Fibroblast of the conjunctiva (primary cell): ENCODE measurements at regions not wholly inside any gene's neighbourhood (a gene's known extent, or its start where the extent isn't known, plus 50 kb on each side); places are given as distances from the start of the nearest gene placed in this dataset.
"Not testable (repeated sequence)": the region's sequence is repeated elsewhere in the genome, so short reads cannot be mapped to it uniquely, and the experiment has no call there.

Experiments
- DNase-seq: peaks from one replicate; pipeline ENCODE4 v3.0.0-alpha.2; 2010; ENCODE audit warnings: low read depth

DNA sequence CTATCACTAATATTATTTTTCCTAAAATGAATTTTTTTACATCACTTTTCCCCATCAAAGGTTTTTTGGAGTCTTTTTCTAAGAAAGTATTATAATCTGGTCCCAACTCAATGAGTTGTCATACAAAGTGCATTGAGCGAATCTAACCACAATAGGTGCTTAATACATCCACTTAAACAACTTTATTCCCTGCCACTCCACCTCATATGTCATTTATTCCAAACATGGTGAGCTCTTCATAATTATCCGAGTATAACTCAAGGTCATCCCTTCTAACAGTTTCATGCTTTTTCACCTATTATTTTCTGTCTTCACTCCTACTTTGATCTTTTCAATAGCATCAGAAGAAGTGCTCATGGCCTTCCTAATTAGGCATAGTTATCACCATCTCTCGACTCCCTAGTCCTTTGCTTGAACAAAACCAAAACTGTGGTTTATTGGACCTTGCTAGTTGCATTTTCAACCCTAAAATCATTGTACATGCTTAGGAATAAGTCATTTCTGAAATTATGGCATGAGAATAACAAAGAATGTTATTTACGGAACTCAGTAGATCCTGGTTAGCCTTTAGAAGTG, 754.7 kb upstream of the CTNND2 start:
- no peak for DNase-seq

GRCh38 chr5:12657914-12658474, 753.7 kb upstream of the CTNND2 start:
- not testable (repeated sequence) for DNase-seq

GRCh38 chr5:12655675-12656074, 751.4 kb upstream of the CTNND2 start:
- no peak for DNase-seq

DNA sequence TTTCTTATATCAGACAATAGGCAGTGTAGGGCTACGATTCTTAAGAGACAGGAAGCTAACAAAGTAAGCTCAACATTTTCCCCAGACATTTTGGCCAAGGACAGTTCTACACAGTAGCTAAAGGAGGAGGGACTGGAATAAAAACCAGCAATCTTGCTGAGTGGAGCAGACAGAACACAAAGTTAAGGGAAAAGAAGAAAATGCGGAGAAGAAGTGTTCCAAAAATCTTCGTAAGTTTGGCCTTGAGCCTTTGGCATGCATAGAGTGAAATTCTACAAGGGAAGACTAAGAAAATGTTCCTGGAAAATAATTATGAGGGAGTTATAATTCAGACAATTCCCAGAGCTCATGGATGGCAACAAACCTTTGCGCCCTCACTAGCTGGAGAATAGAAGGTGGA, 748.0 kb upstream of the CTNND2 start:
- DNase-seq: no peak

DNA sequence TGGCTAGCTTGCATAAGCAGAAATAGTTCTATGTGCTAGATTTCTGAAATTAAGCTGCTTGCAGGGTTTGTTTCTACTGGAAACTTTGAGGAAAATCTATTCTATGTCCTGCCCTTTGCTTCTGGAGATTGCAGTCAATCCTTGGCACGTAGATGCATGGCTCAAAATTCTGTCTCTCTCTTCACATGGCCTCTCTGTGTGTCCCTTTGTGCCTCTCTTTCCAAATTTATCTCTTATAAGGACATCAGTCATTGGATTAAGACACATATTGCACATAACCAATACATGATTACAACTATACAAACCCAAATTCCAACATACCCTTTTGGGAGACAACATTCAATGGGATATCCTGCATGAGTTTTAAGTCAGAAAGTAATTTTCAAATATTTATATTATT, 744.3 kb upstream of the CTNND2 start:
- DNase-seq: no peak

GRCh38 chr5:12647613-12648012, 743.4 kb upstream of the CTNND2 start:
- no peak for DNase-seq

- DNase-seq: no peak
Observed at GRCh38 chr5:12645582-12645981, 741.3 kb upstream of the CTNND2 start.

DNA sequence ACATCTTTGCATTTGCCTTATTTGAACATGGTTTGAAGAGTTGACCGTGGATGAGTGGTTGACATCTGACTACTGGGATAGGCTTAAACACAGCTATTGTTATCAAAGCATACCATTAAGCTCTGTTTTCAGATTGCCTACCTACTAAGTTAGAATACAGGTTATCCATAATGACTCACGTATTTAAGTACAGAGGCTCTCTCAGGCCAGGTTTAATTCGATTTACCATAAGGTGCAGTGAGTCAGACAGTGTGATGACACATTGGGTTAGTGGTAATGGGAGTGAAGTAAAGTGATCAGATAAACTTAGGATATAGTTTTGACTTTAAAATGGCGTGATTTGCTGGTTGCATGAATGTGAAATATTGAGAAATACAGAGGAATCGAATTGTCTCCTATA, 732.0 kb upstream of the CTNND2 start:
- DNase-seq: no peak

- DNase-seq: no peak
Observed at GRCh38 chr5:12626556-12626955, 722.3 kb upstream of the CTNND2 start.

DNA sequence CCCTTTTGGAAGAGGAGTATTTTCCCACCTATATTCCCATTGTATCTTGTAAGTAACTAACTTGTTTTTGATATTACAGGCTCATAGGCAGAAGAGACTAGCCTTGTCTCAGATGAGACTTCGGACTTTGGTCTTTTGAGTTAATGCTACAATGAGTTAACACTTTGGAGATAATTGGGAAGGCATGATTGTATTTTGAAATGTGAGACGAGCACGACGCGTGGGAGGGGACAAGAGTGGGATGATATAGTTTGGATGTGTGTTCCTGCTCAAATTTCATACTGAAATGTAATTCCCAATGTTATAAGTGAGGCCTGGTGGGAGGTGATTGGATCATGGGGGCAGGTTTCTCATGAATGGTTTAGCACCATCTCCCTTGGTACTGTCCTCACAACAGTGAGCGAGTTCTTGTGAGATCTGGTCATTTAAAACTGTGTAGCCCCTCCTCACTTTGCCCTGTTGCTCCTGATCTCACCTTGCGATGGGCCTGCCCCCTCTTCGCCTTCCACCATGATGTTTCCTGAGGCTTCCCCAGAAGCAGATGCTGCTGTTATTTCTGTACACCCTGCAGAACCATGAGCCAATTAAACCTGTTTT, 721.5 kb upstream of the CTNND2 start:
- DNase-seq: no peak

DNA sequence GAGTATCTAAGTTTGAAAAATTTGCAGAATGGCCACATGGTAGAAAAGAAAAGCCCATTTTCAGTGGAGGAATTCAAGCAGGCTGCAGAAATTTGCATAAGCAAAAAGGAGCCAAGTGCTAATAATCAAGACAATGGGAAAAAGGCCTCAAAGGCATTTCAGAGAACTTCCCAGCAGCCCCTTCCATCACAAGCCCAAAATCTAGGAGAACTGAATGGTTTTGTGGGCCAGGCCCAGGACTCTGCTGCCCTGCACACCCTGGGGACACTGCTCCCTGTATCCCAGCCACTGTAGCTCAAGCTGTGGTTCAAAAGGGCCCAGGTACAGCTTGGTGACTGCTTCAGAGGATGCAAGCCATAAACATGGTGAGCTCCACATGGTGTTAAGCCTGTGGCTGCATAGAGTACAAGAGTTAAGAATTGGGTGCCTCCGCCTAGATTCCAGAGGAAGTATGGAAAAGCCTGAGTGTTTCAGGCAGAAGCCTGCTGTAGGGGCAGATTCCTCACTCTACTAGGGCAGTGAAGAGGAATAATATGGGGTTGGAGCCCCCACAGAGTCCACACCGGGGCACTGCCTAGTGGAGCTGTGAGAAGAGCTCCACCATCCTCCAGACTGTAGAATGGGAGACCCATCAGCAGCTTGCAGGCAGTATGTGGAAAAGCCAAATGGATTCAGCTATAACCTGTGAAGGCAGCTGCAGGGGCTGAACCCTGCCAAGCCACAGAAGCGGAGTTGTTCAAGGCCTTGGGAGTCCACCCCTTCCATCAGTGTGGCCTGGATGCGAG, 720.7 kb upstream of the CTNND2 start:
- no peak for DNase-seq

GRCh38 chr5:12623408-12623807, 719.2 kb upstream of the CTNND2 start:
- DNase-seq: no peak

DNA sequence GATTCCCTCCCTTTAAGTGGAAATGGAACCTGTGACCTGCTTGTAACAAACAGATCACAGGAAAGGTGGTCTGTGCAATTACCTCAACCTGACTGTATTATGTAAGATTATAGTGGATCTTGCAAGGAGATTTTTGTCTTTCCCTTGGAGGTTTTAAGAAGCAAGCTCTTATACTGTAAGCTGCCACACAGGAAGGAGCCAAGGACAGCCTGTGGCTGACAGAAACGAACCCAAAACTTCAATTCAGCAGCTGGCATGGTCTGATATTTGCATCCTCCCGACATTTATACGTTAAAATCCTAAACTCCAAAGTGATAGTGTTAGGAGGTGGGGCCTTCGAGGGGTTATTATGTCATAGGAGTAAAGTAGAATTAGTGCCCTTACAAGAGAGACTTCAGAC, 711.8 kb upstream of the CTNND2 start:
- DNase-seq: no peak

- no peak for DNase-seq
Observed at GRCh38 chr5:12615141-12615820, 711.0 kb upstream of the CTNND2 start.

GRCh38 chr5:12614608-12615007, 710.4 kb upstream of the CTNND2 start:
- DNase-seq: no peak

- no peak for DNase-seq
Observed at GRCh38 chr5:12611132-12611531, 706.9 kb upstream of the CTNND2 start.

DNA sequence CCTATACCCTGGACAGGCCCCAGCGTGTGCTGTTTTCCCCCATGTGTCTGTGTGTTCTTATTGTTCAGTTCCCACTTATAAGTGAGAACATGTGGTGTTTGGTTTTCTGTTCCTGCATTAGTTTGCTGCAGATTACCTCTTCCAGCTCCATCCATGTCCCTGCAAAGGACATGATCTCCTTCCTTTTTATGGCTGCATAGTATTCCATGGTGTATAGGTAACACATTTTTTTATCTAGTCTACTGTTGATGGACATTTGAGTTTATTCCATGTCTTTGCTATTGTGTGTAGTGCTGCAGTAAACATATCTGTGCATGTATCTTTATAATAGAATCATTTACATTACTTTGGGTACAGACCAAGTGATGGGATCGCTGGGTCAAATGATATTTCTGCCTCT, 703.6 kb upstream of the CTNND2 start:
- not testable (repeated sequence) for DNase-seq

DNA sequence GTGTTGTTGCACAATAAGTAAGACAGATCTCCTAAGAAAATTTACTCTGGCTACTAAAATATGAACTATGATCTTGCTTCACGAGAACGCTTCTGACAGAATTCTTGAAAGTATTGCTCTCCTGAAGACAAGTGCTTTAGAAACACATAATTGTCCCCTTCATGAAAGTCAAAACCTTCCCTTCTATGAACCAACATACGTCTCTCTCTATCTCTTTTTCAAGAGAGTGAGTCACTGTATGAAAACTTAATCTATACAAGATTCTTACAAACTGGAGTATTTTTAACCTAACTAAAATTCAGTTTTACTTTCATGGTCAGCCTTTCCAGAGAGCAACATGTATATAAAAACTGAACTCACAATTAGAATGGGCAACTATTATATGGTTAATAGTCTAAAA, 688.0 kb upstream of the CTNND2 start:
- DNase-seq: no peak

DNA sequence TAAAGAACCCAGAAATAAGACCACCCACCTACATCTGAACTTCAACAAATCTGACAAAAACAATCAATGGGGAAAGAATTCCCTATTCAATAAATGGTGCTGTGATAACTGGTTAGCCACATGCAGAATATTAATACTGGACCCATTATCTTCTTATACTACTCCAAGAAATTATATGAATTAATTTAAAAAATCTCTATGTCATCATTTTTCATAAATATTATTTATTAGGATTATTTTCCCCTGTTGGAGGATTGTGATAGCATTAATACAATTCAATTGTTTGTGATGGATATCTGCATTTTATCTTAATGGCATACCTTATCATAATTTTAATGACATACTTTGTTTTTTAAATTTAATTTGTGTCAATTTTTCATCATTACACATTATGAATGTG, 682.2 kb upstream of the CTNND2 start:
- DNase-seq: no peak

- DNase-seq: not testable (repeated sequence)
Observed at GRCh38 chr5:12578803-12579202, 674.6 kb upstream of the CTNND2 start.

DNA sequence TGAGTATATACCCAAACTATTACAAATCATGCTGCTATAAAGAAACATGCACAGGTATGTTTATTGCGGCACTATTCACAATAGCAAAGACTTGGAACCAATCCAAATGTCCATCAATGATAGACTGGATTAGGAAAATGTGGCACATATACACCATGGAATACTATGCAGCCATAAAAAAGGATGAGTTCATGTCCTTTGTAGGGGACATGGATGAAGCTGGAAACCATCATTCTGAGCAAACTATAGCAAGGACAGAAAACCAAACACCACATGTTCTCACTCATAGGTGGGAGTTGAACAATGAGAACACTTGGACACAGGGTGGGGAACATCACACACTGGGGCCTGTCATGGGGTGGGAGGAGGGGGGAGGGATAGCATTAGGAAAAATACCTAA, 672.7 kb upstream of the CTNND2 start:
- not testable (repeated sequence) for DNase-seq

DNA sequence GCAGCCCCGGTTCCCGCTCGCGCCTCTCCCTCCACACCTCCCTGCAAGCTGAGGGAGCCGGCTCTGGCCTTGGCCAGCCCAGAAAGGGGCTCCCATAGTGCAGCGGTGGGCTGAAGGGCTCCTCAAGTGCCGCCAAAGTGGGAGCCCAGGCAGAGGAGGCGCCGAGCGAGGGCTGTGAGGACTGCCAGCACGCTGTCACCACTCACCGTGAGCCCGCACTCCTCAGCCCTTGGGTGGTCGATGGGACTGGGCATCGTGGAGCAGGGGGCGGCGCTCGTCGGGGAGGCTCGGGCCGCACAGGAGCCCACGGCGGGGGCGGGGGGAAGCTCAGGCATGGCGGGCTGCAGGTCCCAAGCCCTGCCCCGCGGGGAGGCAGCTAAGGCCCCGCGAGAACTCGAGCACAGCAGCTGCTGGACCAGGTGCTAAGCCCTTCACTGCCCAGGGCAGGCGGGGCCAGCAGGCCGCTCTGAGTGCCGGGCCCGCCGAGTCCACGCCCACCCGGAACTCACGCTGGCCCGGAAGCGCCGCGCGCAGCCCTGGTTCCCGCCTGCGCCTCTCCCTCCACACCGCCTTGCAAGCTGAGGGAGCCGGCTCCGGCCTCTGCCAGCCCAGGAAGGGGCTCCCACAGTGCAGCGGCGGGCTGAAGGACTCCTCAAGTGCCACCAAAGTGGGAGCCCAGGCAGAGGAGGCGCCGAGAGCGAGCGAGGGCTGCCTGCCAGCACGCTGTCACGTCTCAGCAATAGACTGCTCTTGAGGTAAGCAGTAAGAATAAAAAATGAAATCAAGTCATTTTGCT, 670.2 kb upstream of the CTNND2 start:
- not testable (repeated sequence) for DNase-seq
